ENCODE measurements at regions not wholly inside any gene's neighbourhood (a gene's known extent, or its start where the extent isn't known, plus 50 kb on each side); places are given as distances from the start of the nearest gene placed in this dataset.

- TF ChIP-seq GPN1 (CRISPR knock-in tag; IDR thresholded peaks at IDR 0.05; ENCODE audit: borderline replicate concordance) (no peak), ZNF263 (CRISPR knock-in tag; IDR thresholded peaks at IDR 0.05) (no peak)
These were observed 92.7 kb upstream of the KLF12 start for GRCh38 chr13:74226791-74227475.
